Kasumi-1 (cell line): ENCODE measurements at regions not wholly inside any gene's neighbourhood (a gene's known extent, or its start where the extent isn't known, plus 50 kb on each side); places are given as distances from the start of the nearest gene placed in this dataset.

ENCODE experiments used
- DNase-seq, 2 experiments: peaks; one replicate each; lab custom pipeline; 2025; lab: John Stamatoyannopoulos, UW

DNA sequence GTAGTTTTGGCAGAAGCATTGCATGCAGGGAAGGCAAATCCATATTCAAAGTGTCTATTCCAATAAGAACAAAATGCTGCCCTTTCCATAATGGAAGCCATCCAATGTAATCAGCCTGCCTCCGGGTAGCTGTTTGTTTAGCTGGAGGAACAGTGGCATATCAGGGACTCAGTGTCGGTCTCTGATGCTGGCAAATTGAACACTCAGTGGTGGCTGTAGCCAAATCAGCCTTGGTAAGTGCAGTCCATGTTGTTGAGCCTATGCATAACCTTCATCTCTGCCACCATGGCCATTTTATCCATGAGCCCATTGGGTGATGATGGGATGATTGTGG lies 147.8 kb upstream of the MAX start:
- no peak for DNase-seq

DNA sequence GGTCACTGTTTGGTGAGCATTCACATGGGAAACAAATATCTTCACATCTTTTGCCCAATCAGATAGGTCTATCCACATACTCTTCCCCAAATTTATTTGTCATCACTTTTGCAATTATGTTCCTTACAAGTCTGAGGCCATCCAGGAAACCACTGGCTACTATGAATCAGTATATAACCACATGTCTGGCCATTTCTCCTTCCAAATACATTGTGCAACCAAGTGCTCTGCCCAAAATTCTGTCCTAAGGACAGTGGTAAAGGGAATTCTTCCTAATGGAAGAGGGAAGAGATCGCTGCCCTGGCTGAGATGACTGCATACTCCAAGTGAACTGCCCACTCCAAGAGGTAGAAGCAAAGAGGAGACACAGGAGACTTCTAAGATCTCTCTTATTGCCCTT lies 148.9 kb upstream of the MAX start:
- DNase-seq, result no peak

DNA sequence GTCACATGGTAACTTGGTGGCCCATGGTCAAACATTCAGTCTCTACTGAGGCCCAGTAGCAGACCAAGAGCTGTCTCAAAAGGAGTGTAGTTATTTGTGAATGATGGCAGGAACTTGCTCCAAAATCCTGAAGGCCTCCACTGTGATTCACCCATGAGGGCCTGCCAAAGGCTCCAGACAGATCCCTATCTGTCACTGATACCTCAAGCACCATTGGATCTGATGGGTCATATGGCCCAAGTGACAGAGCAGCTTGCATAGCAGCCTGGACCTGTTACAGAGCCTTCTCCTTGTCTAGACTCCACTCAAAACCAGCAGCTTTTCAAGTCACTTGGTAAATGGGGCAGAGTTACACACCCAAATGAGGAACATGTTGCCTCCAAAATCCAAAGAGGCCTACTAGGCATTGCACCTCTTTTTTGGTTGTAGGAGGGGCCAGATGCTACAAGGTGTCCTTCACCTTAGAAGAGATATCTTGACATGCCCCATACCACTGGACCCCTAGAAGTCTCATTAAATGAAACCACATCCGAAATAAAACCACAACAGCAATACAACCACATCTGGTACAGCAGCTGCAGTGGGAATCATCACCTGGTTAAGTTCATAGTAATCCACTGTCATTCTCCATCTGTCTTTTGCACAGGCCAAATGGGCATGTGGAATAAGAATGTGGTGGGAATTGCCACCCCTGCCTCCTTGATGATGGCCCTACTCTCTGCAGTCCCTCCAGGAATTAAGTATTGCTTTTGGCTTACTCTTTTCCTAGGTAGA lies 150.4 kb upstream of the MAX start:
- no peak for DNase-seq

DNA sequence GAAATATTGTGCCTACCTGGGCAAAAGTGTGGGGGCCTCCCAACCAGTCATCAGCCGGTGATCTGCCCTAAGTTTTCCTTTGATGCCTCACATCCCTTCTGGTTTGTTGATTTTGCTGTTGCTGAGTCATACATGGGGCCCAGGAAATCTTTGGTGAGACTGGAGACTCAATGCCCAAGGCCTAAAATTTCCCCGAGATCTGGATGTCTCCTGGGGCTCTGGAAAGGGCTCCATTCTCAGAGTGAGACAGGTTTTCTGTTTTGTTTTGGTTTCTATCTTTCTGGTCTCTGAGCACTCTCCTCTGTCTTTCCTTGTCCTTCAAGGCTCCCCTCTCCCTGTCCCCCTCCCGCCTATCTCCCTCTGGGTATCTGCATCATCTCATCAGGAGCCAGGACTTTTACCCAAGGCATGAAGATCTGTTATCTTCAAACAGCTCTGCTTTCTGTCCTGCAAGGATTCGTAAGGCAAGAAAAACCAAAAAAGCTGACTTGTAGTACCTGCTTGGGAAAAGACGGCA lies 152.8 kb upstream of the MAX start:
- DNase-seq, result no peak

DNA sequence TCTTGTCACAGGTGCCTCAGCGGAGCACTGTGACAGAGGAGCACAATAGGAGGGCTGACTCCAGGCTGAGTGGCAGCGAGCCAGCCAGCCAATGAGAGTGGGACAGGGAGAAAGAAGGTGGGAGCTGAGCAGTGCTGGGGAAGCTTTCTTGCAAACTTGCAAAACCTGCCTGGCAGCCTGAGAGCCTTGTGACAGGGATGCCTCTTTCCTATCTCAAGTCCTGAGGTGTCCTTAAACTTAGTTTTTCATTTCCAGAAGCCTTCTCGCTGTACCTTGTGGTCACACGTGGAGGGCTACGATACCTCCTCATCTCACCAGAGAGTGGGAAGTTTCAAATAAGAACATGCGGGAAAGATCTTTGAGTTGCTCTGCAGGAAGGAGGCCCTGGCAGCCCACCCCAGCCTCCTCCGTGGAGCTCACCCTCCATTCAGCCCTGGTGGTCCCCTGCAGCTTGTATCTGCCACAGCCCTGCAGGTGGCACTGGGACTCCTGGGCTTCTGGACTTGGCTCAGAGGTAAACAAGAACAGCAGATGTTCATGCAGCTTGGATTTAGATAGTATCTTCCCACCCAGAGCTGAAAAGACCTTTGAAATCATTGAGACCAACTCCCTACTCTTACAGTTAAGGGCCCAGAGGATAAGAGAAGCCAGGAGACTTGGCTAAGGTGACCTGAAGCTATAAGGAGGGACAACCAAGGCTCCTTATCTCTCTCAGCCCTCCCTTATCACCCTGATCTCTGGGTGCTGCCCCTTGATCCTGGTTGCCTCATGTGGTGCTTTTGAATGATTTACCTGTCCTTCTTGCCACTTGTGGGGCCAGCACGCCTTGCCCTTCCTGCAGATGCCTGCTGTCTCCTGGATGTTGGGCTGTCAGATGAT lies 153.5 kb upstream of the MAX start:
- DNase-seq, result no peak

DNA sequence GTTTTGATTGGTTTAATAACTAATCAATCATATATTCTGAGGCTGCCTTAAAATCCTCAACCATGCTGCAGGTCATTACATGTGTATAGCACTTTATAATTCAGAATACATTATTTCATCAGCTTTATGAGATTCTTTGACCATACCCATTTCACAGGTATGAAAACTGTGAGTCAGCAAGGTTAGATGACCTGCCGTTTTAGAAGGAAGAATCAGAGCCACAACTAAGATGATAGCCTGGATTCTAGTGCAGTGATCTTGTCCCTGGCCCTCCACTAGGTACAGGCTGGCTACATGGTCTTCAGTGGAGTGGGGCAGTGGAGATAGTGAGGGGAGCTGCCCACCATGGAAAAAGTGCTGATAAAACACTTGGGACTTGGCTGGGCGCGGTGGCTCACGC lies 154.4 kb upstream of the MAX start:
- DNase-seq, result no peak

DNA sequence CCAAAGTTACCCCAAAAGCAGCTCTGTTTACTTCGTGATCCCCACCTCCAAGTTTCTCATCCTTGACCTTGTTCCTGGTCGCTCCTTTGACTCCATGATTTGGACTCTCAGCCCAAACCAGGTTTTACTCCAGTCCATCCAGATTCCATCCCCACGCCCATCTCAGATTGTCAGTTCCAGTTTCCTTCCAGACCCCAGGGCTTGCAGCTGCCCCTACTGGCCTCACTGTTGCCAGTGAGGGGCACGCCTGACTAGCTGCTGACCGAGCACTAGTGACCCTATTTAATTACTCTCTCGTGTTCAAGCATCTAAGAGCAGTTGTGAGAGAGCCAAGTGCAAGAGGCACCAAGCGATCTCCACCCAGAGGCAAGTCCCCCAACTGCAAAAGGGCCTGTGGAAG lies 155.1 kb upstream of the FUT8 start:
- no peak for DNase-seq

DNA sequence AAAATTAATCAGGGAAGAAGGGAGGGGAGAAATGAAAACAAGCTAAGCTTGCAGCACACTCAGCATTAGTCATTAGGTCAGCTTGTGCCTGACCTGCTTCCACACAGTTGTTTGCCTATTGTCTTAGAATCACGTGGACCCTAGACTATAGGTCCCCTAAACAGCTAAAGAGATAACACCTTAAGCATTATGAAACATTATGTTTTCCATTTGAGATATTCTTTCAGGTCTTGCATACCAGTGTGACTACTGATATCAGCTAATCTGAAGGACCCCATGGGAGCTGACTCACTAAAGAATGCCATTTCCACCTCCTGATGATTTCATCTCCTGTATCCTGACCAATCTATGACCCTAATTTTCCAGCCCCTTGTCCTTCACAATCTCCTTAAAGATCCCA lies 154.1 kb upstream of the FUT8 start:
- no peak for DNase-seq

DNA sequence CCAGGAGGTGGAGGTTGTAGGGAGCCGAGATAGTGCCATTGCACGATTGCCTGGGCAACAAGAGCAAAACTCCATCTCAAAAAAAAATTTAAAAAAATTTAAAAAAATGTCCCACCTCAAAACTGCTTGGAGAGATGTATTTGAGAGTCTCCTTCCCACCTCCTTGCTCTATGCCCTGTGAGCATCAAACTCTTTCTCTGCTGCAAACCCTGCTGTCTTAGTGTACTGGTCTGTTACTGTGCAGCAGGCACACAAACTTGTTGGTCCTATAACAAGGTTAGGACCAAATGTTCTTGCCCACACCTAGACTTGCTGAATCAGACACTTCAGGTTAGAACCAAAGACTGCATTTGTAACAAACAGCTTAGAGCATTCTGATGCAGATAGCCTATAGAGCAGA lies 153.5 kb upstream of the FUT8 start:
- DNase-seq, result no peak

DNA sequence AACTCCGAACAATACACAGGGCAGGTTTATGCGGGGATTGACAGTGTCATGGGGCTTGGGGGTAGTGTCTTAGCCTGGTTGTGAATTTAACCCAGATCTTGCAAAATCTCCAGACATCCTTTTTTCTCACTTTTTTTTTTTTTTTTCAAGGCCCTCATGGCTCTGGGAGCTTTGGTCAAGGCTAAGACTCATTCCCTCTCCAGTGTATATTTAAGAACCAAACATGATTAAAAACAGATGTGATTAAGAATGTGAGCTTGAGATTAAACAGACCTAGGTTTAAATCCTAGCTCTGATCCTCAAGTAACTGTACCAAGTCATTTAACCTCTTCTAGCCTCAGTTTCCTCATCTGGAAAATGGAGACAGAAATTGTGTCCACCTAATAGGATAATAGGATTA lies 151.7 kb upstream of the FUT8 start:
- DNase-seq, result no peak

DNA sequence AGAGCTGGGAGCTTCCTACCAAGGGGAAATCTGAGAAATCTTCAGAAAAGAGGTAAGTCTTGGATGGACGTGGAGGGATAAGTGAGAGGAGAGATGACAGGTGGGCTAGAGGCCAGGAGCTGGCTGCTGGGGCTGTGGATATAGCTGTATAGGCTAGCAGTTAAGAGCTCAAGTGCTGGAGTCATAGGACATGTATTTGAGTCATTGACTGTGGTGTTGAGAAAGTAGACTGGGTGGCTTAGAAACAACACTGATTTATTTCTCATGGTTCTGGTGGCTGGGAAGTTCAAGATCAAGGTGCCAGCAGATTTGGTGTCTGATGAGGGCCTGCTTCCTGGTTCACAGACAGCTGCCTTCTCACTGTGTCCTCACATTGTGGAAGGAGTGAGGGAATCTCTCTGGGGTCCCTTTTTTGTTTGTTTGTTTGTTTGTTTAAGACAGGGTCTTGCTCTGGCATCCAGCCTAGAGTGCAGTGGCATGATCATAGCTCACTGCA lies 151.1 kb upstream of the FUT8 start:
- no peak for DNase-seq

DNA sequence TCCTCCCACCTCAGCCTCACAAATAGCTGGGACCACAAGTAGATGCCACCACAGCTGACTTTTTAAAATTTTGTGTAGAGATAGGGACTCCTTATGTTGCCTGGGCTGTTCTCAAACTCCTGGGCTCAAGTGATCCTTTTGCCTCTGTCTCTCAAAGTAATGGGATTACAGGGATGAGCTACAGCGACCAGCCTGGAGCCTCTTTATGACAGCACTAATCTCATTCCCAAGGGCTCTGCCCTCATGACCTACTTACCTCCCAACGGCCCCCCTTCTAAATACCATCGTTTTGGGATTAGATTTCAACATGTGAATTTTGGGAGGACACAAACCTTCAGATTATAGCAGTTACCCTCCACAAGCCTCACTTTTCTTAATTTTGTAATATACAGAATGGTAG lies 150.6 kb upstream of the FUT8 start:
- no peak for DNase-seq

DNA sequence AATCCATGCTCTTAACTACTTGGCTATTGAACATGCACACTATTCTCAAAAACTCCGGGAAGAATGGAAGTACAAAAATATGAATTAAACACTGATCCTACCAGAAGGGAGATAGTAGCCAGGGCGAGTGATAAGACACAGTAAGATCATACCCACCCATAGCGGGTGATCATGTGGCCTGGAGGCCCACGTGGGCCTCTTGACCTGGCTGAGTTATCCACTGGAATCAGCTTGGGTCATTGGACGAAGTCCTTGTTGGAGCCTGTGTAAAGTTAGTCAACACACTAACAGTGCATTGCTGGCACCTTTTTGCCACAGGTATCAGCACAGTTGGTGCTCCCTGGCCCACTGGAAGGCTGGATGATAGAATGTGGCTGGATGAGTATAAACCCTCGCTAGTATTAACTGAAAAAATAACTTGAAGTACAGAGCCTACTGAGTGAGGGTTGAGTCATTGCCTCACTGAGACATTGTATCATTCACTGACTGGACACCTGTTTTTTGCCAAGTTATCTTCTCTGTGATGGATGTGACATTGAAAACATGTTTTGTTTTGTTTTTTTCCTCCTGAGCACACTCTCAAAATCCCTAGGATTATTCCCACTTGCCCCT lies 149.2 kb upstream of the FUT8 start:
- DNase-seq, result no peak

DNA sequence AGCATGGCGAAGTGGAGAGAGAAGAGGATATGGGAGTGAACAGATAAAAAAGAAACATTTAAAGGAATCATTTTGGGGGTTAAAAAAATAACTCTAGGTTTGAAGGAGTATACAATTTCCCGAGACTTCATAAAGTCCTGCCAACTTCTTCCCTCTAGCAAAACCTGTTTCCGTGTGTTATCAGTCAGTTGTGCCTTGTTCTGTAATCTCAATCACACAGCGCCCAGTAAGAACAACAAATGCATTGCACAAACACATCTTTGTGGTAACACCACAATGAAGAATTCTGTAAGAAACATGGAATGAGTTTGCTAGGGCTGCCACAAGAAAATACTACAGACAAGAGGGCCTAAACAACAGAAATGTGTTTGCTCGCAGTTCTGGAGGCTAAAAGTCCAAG lies 144.7 kb upstream of the FUT8 start:
- DNase-seq, result no peak

DNA sequence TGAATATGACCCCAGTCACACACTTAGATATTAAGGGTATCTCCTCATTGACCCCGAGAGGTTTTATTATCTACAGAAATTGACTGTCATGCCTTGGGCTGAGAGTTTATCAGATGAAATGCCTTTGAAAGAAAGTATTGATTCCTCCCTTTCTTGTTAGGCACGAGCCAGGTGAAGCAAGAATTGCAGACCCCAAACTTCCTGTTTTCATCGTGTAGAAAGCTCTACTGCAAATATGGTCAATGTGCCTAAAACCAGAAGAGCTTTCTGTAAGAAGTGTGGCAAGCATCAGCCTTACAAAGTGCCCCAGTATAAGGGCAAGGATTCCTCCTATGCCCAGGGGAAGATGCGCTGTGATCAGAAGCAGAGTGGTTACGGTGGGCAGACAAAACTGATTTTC lies 143.9 kb upstream of the FUT8 start:
- DNase-seq, result peak in 1 of 2 experiments; percentile 4

DNA sequence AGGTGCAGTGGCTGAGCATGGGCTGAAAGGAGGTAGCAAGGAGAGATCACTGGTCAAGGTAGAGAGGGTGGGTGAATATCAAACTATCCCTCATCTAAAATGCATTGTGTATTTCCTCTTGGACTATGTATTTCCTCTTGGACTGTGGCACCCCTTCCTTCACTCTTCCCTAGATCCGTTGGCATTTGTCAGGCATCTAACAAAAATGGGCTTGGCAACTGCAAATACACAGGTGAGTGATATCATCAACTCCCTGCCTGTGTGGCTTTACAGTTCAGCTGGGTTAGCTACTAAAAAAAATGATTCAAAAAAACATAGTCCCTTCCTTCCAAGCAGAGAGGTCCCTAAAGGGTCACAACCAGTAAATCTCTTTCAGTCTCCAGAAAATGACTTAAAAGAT lies 142.8 kb upstream of the FUT8 start:
- DNase-seq, result no peak

DNA sequence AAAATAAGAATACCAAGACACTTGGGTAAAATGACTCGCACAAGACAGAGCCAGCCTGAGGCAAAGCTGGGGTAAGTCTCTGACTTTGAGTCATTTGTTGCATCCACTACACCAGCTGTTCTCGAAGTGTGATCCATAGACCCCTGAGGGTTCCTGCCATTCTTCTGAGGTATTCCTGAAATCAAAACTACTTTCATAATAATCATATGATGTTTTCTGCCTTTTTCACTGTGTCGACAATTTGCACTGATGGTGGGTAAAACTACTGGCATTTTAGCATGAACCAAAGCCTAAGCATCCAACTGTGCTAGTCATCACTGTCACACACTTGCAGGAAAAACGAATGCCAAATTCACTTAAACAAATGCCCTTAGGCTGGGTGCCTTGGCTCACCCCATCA lies 135.5 kb upstream of the FUT8 start:
- no peak for DNase-seq

DNA sequence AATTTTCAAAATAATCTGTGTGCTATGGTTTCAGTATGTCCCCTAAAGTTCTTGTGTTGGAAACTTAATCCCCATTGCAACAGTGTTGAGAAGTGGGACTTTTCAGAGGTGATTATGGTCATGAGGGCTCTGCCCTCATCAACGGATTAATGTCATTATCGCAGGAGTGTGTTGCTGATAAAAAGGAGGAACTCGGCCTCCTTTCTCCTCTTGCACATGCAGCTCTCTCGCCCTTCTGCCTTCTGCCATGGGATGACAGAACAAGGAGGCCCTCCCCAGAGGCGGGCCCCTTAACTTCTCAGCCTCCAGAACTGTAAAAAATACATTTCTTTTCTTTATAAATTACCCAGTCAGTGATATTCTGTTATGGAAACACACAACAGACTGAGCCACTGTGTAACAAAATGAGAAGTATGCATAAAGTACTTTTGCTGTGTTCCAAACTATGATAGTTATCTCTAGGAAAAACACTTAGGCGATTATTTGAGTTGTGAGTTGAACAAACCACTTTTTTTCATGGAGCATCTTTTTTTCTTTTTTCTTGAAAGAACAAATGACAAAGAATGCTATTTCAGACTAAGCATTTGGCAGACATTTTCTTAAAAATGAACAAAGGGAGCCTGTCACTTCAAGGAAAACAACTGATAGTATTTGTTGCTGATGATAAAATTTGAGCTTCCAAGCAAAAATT lies 134.8 kb upstream of the FUT8 start:
- DNase-seq, result no peak

DNA sequence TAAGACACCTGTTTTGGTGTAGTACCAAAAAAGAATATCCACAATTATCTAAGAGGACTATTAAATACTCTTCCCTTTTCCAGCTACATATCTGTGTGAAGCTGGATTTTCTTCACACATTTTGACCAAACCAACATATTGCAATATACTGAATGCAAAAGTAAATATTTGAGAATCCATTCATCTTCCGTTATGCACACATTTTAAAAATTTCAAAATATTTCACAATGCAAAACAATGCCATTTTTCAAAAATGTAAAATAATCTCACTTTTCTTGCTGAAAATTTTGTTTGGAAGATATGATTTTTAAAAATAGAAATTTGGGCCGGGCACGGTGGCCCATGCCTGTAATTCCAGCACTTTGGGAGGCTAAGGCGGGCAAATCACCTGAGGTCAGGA lies 133.9 kb upstream of the FUT8 start:
- DNase-seq, result no peak

DNA sequence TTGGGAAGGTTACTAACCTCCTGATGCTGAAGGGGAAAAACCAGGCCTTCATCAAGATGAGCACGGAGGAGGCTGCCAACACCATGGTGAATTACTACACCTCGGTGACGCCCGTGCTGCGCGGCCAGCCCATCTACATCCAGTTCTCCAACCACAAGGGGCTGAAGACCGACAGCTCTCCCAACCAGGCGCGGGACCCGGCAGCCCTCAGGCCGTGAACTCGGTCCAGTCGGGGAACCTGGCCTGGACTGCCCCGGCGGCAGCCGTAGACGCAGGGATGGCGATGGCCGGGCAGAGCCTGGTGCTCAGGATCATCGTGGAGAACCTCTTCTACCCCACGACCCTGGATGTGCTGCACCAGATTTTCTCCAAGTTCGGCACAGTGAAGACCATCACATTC lies 133.0 kb upstream of the FUT8 start:
- no peak for DNase-seq

DNA sequence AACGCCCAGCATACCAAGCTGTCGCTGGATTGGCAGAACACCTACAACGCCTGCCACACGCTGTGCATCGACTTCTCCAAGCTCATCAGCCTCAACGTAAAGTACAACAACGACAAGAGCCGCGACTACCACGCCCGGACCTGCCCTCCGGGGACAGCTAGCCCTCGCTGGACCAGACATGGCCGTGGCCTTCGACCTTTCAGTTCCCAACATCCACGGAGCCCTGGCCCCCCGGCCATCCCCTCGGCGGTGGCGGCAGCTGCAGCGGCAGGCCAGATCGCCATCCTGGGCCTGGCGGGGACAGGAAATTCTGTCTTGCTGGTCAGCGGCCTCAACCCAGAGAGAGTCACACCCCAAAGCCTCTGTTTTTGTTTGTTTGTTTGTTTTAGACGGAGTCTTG lies 132.6 kb upstream of the FUT8 start:
- no peak for DNase-seq

DNA sequence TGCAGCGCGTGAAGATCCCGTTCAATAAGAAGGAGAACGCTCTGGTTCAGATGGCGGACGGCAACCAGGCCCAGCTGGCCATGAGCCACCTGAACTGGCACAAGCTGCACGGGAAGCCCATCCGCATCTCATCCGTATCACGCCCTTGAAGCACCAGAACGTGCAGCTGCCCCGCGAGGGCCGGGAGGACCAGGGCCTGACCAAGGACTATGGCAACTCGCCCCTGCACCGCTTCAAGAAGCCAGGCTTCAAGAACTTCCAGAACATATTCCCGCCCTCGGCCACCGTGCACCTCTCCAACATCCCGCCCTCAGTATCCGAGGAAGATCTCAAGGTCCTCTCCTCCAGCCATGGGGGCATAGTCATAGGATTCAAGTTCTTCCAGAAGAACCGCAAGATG lies 131.9 kb upstream of the FUT8 start:
- DNase-seq, result no peak
